HUES48 (cell line): ENCODE measurements at regions not wholly inside any gene's neighbourhood (a gene's known extent, or its start where the extent isn't known, plus 50 kb on each side); places are given as distances from the start of the nearest gene placed in this dataset.

Source experiments
- H3K27ac ChIP-seq: one replicate; pipeline ENCODE4 v1.7.0; 2013; ENCODE audit warnings: low read depth, low read length, inconsistent platforms
- H3K27me3 ChIP-seq: 2 replicates; pipeline ENCODE4 v1.6.1; 2013; ENCODE audit warnings: mild to moderate bottlenecking, low read length; ENCODE audit not compliant: control insufficient read depth, insufficient read depth
- H3K36me3 ChIP-seq: 2 replicates; pipeline ENCODE4 v1.6.1; 2013; ENCODE audit warnings: low read length; ENCODE audit not compliant: control insufficient read depth, insufficient read depth
- H3K4me1 ChIP-seq: 2 replicates; pipeline ENCODE4 v1.6.1; 2013; ENCODE audit warnings: mild to moderate bottlenecking, low read length; ENCODE audit not compliant: control insufficient read depth, insufficient read depth
- H3K4me3 ChIP-seq: 2 replicates; pipeline ENCODE4 v1.5.1; 2013; ENCODE audit warnings: mild to moderate bottlenecking, low read depth, low read length
- H3K9ac ChIP-seq: 2 replicates; pipeline ENCODE4 v1.6.1; 2013; ENCODE audit warnings: mild to moderate bottlenecking, low read depth, low read length, moderate library complexity
- H3K9me3 ChIP-seq: 2 replicates; pipeline ENCODE4 v1.6.1; 2013; ENCODE audit warnings: low read length; ENCODE audit not compliant: control insufficient read depth, insufficient read depth

- Histone ChIP-seq H3K27me3 (no peaks in the 10 kb centered on the region), H3K36me3 (no peaks in the 10 kb centered on the region), H3K9me3 (no peaks in the 10 kb centered on the region), H3K4me3 (no peak overlapping the region), H3K9ac (no peak overlapping the region), H3K27ac (no peak overlapping the region), H3K4me1 (no peaks in the 10 kb centered on the region)
Measured at GRCh38 chr16:86424985-86425384, 85.3 kb upstream of the FOXF1 start.

GRCh38 chr16:86426063-86426642, 84.2 kb upstream of the FOXF1 start:
- H3K36me3 ChIP-seq, result no peaks in the 10 kb centered on the region
- no peaks in the 10 kb centered on the region for H3K27me3 ChIP-seq
- H3K4me3 ChIP-seq, result no peak overlapping the region
- no peaks in the 10 kb centered on the region for H3K4me1 ChIP-seq
- no peak overlapping the region for H3K9ac ChIP-seq
- no peak overlapping the region for H3K27ac ChIP-seq
- H3K9me3 ChIP-seq, result no peaks in the 10 kb centered on the region

- Histone ChIP-seq H3K4me3 (no peak overlapping the region), H3K27me3 (no peaks in the 10 kb centered on the region), H3K4me1 (no peaks in the 10 kb centered on the region), H3K36me3 (no peaks in the 10 kb centered on the region), H3K27ac (no peak overlapping the region), H3K9ac (no peak overlapping the region), H3K9me3 (no peaks in the 10 kb centered on the region)
Measured at GRCh38 chr16:86427433-86427851, 82.9 kb upstream of the FOXF1 start.

GRCh38 chr16:86428729-86429517, 81.4 kb upstream of the FOXF1 start:
- H3K9ac ChIP-seq, result no peak overlapping the region
- H3K9me3 ChIP-seq, result no peaks in the 10 kb centered on the region
- H3K4me1 ChIP-seq, result no peaks in the 10 kb centered on the region
- no peaks in the 10 kb centered on the region for H3K27me3 ChIP-seq
- H3K27ac ChIP-seq, result no peak overlapping the region
- no peaks in the 10 kb centered on the region for H3K36me3 ChIP-seq
- H3K4me3 ChIP-seq, result no peak overlapping the region

- Histone ChIP-seq H3K9me3 (no peaks in the 10 kb centered on the region), H3K27ac (no peak overlapping the region), H3K27me3 (no peaks in the 10 kb centered on the region), H3K4me1 (no peaks in the 10 kb centered on the region), H3K4me3 (no peak overlapping the region), H3K36me3 (no peaks in the 10 kb centered on the region), H3K9ac (no peak overlapping the region)
Measured at GRCh38 chr16:86429663-86430062, 80.7 kb upstream of the FOXF1 start.

GRCh38 chr16:86430814-86431213, 79.5 kb upstream of the FOXF1 start:
- H3K27me3 ChIP-seq, result no peaks in the 10 kb centered on the region
- H3K27ac ChIP-seq, result no peak overlapping the region
- no peaks in the 10 kb centered on the region for H3K9me3 ChIP-seq
- H3K36me3 ChIP-seq, result no peaks in the 10 kb centered on the region
- no peak overlapping the region for H3K9ac ChIP-seq
- no peaks in the 10 kb centered on the region for H3K4me1 ChIP-seq
- H3K4me3 ChIP-seq, result no peak overlapping the region

GRCh38 chr16:86431540-86431939, 78.8 kb upstream of the FOXF1 start:
- no peaks in the 10 kb centered on the region for H3K9me3 ChIP-seq
- no peak overlapping the region for H3K9ac ChIP-seq
- no peak overlapping the region for H3K4me3 ChIP-seq
- H3K4me1 ChIP-seq, result no peaks in the 10 kb centered on the region
- H3K27me3 ChIP-seq, result no peaks in the 10 kb centered on the region
- no peaks in the 10 kb centered on the region for H3K36me3 ChIP-seq
- no peak overlapping the region for H3K27ac ChIP-seq

- no peaks in the 10 kb centered on the region for H3K36me3 ChIP-seq
- H3K4me3 ChIP-seq, result no peak overlapping the region
- no peak overlapping the region for H3K27ac ChIP-seq
- no peak overlapping the region for H3K9ac ChIP-seq
- H3K9me3 ChIP-seq, result no peaks in the 10 kb centered on the region
- H3K4me1 ChIP-seq, result no peaks in the 10 kb centered on the region
- H3K27me3 ChIP-seq, result no peaks in the 10 kb centered on the region
Measured at GRCh38 chr16:86432048-86432447, 78.3 kb upstream of the FOXF1 start.

GRCh38 chr16:86432691-86433090, 77.6 kb upstream of the FOXF1 start:
- Histone ChIP-seq H3K27ac (no peak overlapping the region), H3K36me3 (no peaks in the 10 kb centered on the region), H3K27me3 (no peaks in the 10 kb centered on the region), H3K9me3 (no peaks in the 10 kb centered on the region), H3K9ac (no peak overlapping the region), H3K4me3 (no peak overlapping the region), H3K4me1 (no peaks in the 10 kb centered on the region)

- H3K4me1 ChIP-seq, result no peaks in the 10 kb centered on the region
- H3K4me3 ChIP-seq, result no peak overlapping the region
- no peaks in the 10 kb centered on the region for H3K9me3 ChIP-seq
- no peak overlapping the region for H3K27ac ChIP-seq
- H3K9ac ChIP-seq, result no peak overlapping the region
- H3K36me3 ChIP-seq, result no peaks in the 10 kb centered on the region
- no peaks in the 10 kb centered on the region for H3K27me3 ChIP-seq
Measured at GRCh38 chr16:86436466-86437185, 73.7 kb upstream of the FOXF1 start.

GRCh38 chr16:86437348-86437747, 73.0 kb upstream of the FOXF1 start:
- no peaks in the 10 kb centered on the region for H3K36me3 ChIP-seq
- H3K27me3 ChIP-seq, result no peaks in the 10 kb centered on the region
- no peak overlapping the region for H3K4me3 ChIP-seq
- H3K4me1 ChIP-seq, result no peaks in the 10 kb centered on the region
- no peak overlapping the region for H3K27ac ChIP-seq
- no peaks in the 10 kb centered on the region for H3K9me3 ChIP-seq
- H3K9ac ChIP-seq, result no peak overlapping the region
